ENCODE measurements at regions not wholly inside any gene's neighbourhood (a gene's known extent, or its start where the extent isn't known, plus 50 kb on each side); places are given as distances from the start of the nearest gene placed in this dataset.

- no peaks in the 10 kb centered on the region for H3K4me1 Mint-ChIP-seq (ENCODE audit: low read depth)
- no peak overlapping the region for H3K27ac Mint-ChIP-seq
- no peak for DNase-seq
- H3K4me3 Mint-ChIP-seq = no peak overlapping the region
- H3K9me3 Mint-ChIP-seq = peaks cover 3% of the 10 kb centered on the region
- no peaks in the 10 kb centered on the region for H3K36me3 Mint-ChIP-seq (ENCODE audit: low read depth)
- no peaks in the 10 kb centered on the region for H3K27me3 Mint-ChIP-seq
Observed at GRCh38 chr9:79334001-79334400, 237.8 kb upstream of the TLE4 start.

- Mint-ChIP-seq H3K9me3 (peaks cover 3% of the 10 kb centered on the region), H3K27ac (no peak overlapping the region), H3K36me3 (ENCODE audit: low read depth) (no peaks in the 10 kb centered on the region), H3K27me3 (no peaks in the 10 kb centered on the region), H3K4me3 (no peak overlapping the region), H3K4me1 (ENCODE audit: low read depth) (no peaks in the 10 kb centered on the region)
- DNase-seq = no peak
Observed at GRCh38 chr9:79334711-79335110, 237.1 kb upstream of the TLE4 start.

- Mint-ChIP-seq H3K4me1 (ENCODE audit: low read depth) (no peaks in the 10 kb centered on the region), H3K9me3 (peaks cover 3% of the 10 kb centered on the region)
- no peak for DNase-seq
Observed at GRCh38 chr9:79335987-79336386, 235.8 kb upstream of the TLE4 start.

GRCh38 chr9:79341561-79341960 lies 230.2 kb upstream of the TLE4 start:
- Mint-ChIP-seq H3K36me3 (ENCODE audit: low read depth) (no peaks in the 10 kb centered on the region), H3K27me3 (no peaks in the 10 kb centered on the region), H3K4me1 (ENCODE audit: low read depth) (no peaks in the 10 kb centered on the region), H3K27ac (no peak overlapping the region), H3K4me3 (no peak overlapping the region), H3K9me3 (no peaks in the 10 kb centered on the region)
- DNase-seq = no peak

More at GRCh38 chr9:79335987-79336386, 235.8 kb upstream of the TLE4 start:
- Mint-ChIP-seq H3K27me3 (no peaks in the 10 kb centered on the region), H3K4me3 (no peak overlapping the region), H3K27ac (no peak overlapping the region), H3K36me3 (ENCODE audit: low read depth) (no peaks in the 10 kb centered on the region)

- Mint-ChIP-seq H3K27me3 (peaks cover 3% of the 10 kb centered on the region), H3K27ac (no peak overlapping the region), H3K36me3 (ENCODE audit: low read depth) (no peaks in the 10 kb centered on the region), H3K4me1 (ENCODE audit: low read depth) (no peaks in the 10 kb centered on the region), H3K9me3 (no peaks in the 10 kb centered on the region), H3K4me3 (no peak overlapping the region)
- no peak for DNase-seq
Observed at GRCh38 chr9:79346350-79347020, 225.3 kb upstream of the TLE4 start.

- H3K27ac Mint-ChIP-seq = no peak overlapping the region
- H3K27me3 Mint-ChIP-seq = peaks cover 16% of the 10 kb centered on the region
- no peak overlapping the region for H3K4me3 Mint-ChIP-seq
- DNase-seq = no peak
- H3K9me3 Mint-ChIP-seq = no peaks in the 10 kb centered on the region
- H3K36me3 Mint-ChIP-seq (ENCODE audit: low read depth) = no peaks in the 10 kb centered on the region
- peaks cover 1% of the 10 kb centered on the region for H3K4me1 Mint-ChIP-seq (ENCODE audit: low read depth)
Observed at GRCh38 chr9:79352322-79352721, 219.4 kb upstream of the TLE4 start.

GRCh38 chr9:79353856-79354520 lies 217.8 kb upstream of the TLE4 start:
- Mint-ChIP-seq H3K4me3 (no peak overlapping the region), H3K27me3 (peaks cover 24% of the 10 kb centered on the region), H3K27ac (no peak overlapping the region), H3K36me3 (ENCODE audit: low read depth) (no peaks in the 10 kb centered on the region), H3K9me3 (no peaks in the 10 kb centered on the region), H3K4me1 (ENCODE audit: low read depth) (peaks cover 1% of the 10 kb centered on the region)
- DNase-seq = no peak

GRCh38 chr9:79357194-79357593 lies 214.6 kb upstream of the TLE4 start:
- H3K9me3 Mint-ChIP-seq = no peaks in the 10 kb centered on the region
- DNase-seq = no peak
- H3K27ac Mint-ChIP-seq = no peak overlapping the region
- no peak overlapping the region for H3K4me3 Mint-ChIP-seq
- peaks cover 1% of the 10 kb centered on the region for H3K4me1 Mint-ChIP-seq (ENCODE audit: low read depth)
- peaks cover 32% of the 10 kb centered on the region for H3K27me3 Mint-ChIP-seq
- H3K36me3 Mint-ChIP-seq (ENCODE audit: low read depth) = no peaks in the 10 kb centered on the region

GRCh38 chr9:79357616-79358015 lies 214.1 kb upstream of the TLE4 start:
- no peaks in the 10 kb centered on the region for H3K36me3 Mint-ChIP-seq (ENCODE audit: low read depth)
- H3K27me3 Mint-ChIP-seq = peaks cover 36% of the 10 kb centered on the region
- no peak overlapping the region for H3K27ac Mint-ChIP-seq
- DNase-seq = no peak
- H3K4me1 Mint-ChIP-seq (ENCODE audit: low read depth) = peaks cover 1% of the 10 kb centered on the region
- H3K9me3 Mint-ChIP-seq = no peaks in the 10 kb centered on the region
- H3K4me3 Mint-ChIP-seq = no peak overlapping the region

GRCh38 chr9:79360387-79361347 lies 211.1 kb upstream of the TLE4 start:
- peaks cover 33% of the 10 kb centered on the region for H3K27me3 Mint-ChIP-seq
- H3K4me1 Mint-ChIP-seq (ENCODE audit: low read depth) = no peaks in the 10 kb centered on the region
- no peaks in the 10 kb centered on the region for H3K9me3 Mint-ChIP-seq
- no peak for DNase-seq
- H3K36me3 Mint-ChIP-seq (ENCODE audit: low read depth) = no peaks in the 10 kb centered on the region
- H3K27ac Mint-ChIP-seq = no peak overlapping the region
- H3K4me3 Mint-ChIP-seq = no peak overlapping the region

GRCh38 chr9:79362100-79363081 lies 209.4 kb upstream of the TLE4 start:
- no peaks in the 10 kb centered on the region for H3K36me3 Mint-ChIP-seq (ENCODE audit: low read depth)
- H3K27ac Mint-ChIP-seq = no peak overlapping the region
- no peak for DNase-seq
- no peak overlapping the region for H3K4me3 Mint-ChIP-seq
- no peaks in the 10 kb centered on the region for H3K4me1 Mint-ChIP-seq (ENCODE audit: low read depth)
- peaks cover 26% of the 10 kb centered on the region for H3K27me3 Mint-ChIP-seq
- H3K9me3 Mint-ChIP-seq = no peaks in the 10 kb centered on the region

- H3K4me3 Mint-ChIP-seq = no peak overlapping the region
- no peak for DNase-seq
- peaks cover 13% of the 10 kb centered on the region for H3K27me3 Mint-ChIP-seq
- no peak overlapping the region for H3K27ac Mint-ChIP-seq
- no peaks in the 10 kb centered on the region for H3K4me1 Mint-ChIP-seq (ENCODE audit: low read depth)
- H3K36me3 Mint-ChIP-seq (ENCODE audit: low read depth) = no peaks in the 10 kb centered on the region
- H3K9me3 Mint-ChIP-seq = no peaks in the 10 kb centered on the region
Observed at GRCh38 chr9:79369676-79370075, 202.1 kb upstream of the TLE4 start.

- no peak for DNase-seq
- peaks cover 13% of the 10 kb centered on the region for H3K27me3 Mint-ChIP-seq
- no peaks in the 10 kb centered on the region for H3K4me1 Mint-ChIP-seq (ENCODE audit: low read depth)
- H3K36me3 Mint-ChIP-seq (ENCODE audit: low read depth) = no peaks in the 10 kb centered on the region
- H3K4me3 Mint-ChIP-seq = no peak overlapping the region
- H3K9me3 Mint-ChIP-seq = no peaks in the 10 kb centered on the region
- H3K27ac Mint-ChIP-seq = no peak overlapping the region
Observed at GRCh38 chr9:79371301-79371700, 200.5 kb upstream of the TLE4 start.
